Large intestine (tissue), 3 donors: ENCODE measurements at regions not wholly inside any gene's neighbourhood (a gene's known extent, or its start where the extent isn't known, plus 50 kb on each side); places are given as distances from the start of the nearest gene placed in this dataset.
A peak's percentile ranks its signal among the peaks of the same experiment; 100 is the strongest.

Experiments used
- DNase-seq, 2 donors: peaks; one replicate each; pipeline versions ENCODE4 v3.0.0 to v3.0.0-alpha.2; 2013
- H3K27ac ChIP-seq: one replicate; pipeline ENCODE4 v1.5.1; 2013; ENCODE audit warnings: low read length
- H3K27me3 ChIP-seq: 2 replicates; pipeline ENCODE4 v1.6.1; 2013; ENCODE audit warnings: low read length; ENCODE audit not compliant: control insufficient read depth, insufficient read depth
- H3K36me3 ChIP-seq: 2 replicates; pipeline ENCODE4 v1.6.1; 2013; ENCODE audit warnings: low read length; ENCODE audit not compliant: control insufficient read depth, insufficient read depth
- H3K4me1 ChIP-seq: one replicate; pipeline ENCODE4 v1.6.1; 2013; ENCODE audit warnings: low read length; ENCODE audit not compliant: control insufficient read depth, insufficient read depth
- H3K4me3 ChIP-seq: one replicate; pipeline ENCODE4 v1.5.1; 2013; ENCODE audit warnings: low read length
- H3K9me3 ChIP-seq: one replicate; pipeline ENCODE4 v1.6.1; 2013; ENCODE audit warnings: mild to moderate bottlenecking, low read depth, low read length, moderate library complexity; ENCODE audit not compliant: control insufficient read depth
- WGBS: methylation state at CpG from one replicate; pipeline ENCODE4 v1.1.5; 2013; ENCODE audit warnings: low lambda C conversion rate; ENCODE audit not compliant: insufficient coverage; 5-methylcytosine and 5-hydroxymethylcytosine counted together

DNA sequence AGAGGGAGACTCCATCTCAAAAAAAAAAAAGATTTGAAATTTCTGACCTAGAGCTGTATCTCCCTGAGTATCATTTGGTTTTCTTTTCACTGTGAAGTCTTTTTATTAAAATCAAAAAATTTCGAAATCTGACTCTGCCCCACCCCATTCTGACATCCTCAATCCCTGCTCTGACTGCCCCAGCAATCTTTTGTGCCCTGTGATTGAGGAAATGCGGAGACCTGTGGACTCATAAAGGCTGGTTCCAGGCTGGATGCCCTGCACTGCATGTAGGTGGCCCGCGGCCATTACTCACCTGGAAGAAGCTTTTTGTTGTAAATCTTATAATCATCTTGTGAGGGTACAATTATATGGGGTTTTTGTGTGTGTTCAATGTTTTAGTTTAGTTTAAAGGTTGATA is 147.3 kb upstream of the SEMA6D start:
- no peaks in the 10 kb centered on the region for H3K27me3 ChIP-seq
- 90% methylated on average over 2 of the region's 4 CpGs for WGBS
- no peaks in the 10 kb centered on the region for H3K36me3 ChIP-seq
- H3K27ac ChIP-seq = no peak overlapping the region
- no peak overlapping the region for H3K4me3 ChIP-seq
- H3K4me1 ChIP-seq = no peaks in the 10 kb centered on the region
- DNase-seq = peak in 1 of 2 donors; percentile 31
- H3K9me3 ChIP-seq = no peaks in the 10 kb centered on the region

DNA sequence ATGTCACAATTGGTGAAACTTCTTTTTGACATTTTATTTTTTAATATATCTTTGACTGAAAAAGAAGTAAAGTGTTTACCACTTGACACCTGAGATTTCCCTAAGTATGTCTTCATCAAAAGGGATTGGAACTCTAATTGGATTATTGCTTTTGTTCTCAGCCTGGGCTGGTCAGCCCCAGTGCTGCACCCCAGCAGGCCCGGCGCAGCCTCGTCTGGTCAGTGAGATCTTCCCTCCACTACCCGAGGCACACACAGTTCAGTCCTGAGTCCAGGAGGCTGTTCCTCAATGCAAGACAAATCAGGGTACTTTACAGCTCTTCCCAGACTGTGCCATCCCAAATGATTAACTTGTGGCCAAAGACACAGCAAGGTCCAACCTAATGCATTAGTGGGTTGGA is 146.9 kb upstream of the SEMA6D start:
- H3K4me1 ChIP-seq = no peaks in the 10 kb centered on the region
- no CpG with 5 or more reads among the region's 4 CpGs for whole genome bisulfite sequencing
- no peak overlapping the region for H3K27ac ChIP-seq
- no peaks in the 10 kb centered on the region for H3K27me3 ChIP-seq
- DNase-seq = no peak
- H3K9me3 ChIP-seq = no peaks in the 10 kb centered on the region
- no peak overlapping the region for H3K4me3 ChIP-seq
- no peaks in the 10 kb centered on the region for H3K36me3 ChIP-seq

DNA sequence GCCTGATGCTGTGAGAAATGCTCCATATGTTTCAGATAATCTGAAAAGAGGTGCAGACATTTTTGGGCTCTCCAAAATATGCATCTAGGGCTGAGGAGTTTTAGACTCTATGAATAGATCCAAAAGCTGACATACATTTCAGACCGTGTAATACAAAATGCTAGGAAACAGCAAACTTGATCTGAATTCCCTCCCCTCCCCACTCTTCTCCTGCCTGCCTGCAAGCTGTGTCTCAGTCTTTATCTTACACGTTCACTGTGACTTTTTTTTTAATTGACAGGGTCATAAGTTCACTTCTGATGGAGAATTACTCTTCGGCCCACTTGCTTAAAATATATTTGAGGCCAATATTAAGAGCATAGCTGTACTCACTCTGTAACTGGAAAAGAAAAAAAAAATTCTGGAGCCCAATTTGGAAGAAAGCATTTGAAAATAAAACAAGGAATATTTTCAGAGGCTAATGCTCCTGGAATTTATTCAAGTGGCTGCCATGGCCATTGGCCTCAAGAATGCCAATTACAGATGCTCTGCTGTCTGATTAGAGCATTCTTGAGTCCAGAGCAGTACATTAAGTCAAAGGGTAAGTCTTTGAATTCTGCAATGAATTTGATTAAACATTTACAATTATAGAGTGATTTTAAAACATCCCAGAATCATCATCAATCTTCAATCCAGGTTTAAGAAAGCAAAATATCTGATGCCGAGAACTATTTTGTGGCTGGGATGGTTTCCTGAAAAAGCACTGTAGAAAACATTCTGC is 146.2 kb upstream of the SEMA6D start:
- DNase-seq = no peak
- H3K27ac ChIP-seq = no peak overlapping the region
- WGBS = 34% methylated on average over 2 of the region's 4 CpGs
- H3K27me3 ChIP-seq = no peaks in the 10 kb centered on the region
- no peaks in the 10 kb centered on the region for H3K4me1 ChIP-seq
- H3K9me3 ChIP-seq = no peaks in the 10 kb centered on the region
- H3K36me3 ChIP-seq = no peaks in the 10 kb centered on the region
- H3K4me3 ChIP-seq = no peak overlapping the region

DNA sequence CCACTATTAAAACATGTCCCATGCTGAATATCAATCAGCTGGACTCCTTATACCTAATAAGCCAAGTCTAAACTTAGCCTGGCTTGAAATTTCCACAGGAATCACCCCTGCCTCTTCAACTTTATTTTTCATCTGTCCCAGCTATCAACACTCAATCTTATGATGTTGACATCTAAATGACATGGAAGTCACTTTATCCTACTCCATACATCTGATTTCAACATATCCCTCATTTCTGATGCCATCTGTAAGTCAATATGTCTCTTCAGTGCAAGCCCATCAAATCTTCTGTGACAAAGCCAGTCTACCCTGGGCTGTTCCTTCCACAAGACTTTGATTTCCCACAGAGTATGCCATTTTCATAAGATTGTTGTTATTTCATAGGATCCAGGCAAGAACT is 143.6 kb upstream of the SEMA6D start:
- Histone ChIP-seq H3K36me3 (no peaks in the 10 kb centered on the region), H3K4me1 (no peaks in the 10 kb centered on the region), H3K27me3 (no peaks in the 10 kb centered on the region), H3K27ac (no peak overlapping the region), H3K4me3 (no peak overlapping the region), H3K9me3 (no peaks in the 10 kb centered on the region)
- no peak for DNase-seq

DNA sequence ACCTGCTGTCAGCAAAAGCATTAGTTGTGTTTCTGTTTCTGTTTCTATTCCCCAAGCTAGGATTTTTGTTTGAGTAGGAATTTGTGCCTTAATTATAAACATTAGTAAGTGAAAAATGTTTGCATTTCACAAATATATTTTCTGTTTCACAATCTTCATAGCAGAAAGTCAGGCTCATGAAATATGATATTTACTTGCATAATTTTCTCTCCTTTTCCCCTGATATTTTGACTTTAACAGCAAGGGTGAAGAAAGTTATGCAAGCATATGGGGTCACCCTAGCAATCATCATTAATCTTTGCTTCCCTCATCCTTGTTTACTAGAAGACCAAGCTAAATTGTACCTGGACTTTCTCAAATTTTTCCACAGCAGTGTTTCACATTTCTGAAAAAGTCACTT is 140.3 kb upstream of the SEMA6D start:
- no peaks in the 10 kb centered on the region for H3K9me3 ChIP-seq
- peak in 1 of 2 donors; percentile 29 for DNase-seq
- H3K4me1 ChIP-seq = no peaks in the 10 kb centered on the region

DNA sequence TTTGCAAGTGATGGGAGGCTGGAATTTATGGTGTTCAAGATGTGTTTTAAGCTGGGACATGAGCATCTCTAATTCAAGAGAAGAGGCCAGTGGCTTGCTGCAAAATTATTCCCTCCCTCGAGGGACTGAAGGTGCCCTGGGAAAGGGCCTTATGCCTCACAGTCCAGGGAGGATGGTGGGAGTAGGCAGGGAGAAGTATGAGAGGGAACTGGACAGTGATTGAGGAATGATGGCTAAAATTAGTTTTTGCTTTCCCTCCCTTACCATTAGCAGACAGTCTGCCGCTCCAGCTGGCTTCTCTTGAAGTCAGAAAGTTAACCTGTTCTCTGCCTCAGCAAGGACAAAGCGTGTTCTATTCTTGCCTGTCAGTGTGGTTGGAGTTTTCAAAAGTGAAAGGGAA is 139.8 kb upstream of the SEMA6D start:
- Histone ChIP-seq H3K36me3 (no peaks in the 10 kb centered on the region), H3K9me3 (no peaks in the 10 kb centered on the region), H3K27ac (no peak overlapping the region), H3K27me3 (no peaks in the 10 kb centered on the region), H3K4me3 (no peak overlapping the region), H3K4me1 (no peaks in the 10 kb centered on the region)
- no CpG with 5 or more reads among the region's 3 CpGs for WGBS
- no peak for DNase-seq

More for the DNA sequence above, 140.3 kb upstream of the SEMA6D start:
- Histone ChIP-seq H3K27ac (no peak overlapping the region), H3K27me3 (no peaks in the 10 kb centered on the region), H3K36me3 (no peaks in the 10 kb centered on the region), H3K4me3 (no peak overlapping the region)

DNA sequence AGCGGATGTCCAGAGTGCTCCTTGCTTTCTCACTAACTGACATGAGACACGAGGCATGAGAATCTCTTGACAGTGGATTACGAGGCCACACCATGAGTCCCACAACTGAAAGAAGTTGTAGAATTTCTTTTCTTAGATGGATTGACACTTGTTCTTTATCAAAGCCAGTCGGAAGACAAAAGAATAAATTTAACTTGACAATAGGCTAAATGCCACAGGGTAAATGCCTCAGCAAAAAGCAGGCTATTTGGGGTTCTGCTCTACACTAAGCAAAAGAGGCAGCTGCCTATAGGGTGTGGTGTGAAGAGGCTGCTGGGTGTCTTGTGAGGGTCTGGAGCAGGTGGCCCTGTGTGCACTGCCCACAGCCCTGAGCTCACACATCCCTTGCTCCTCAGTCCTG is 135.1 kb upstream of the SEMA6D start:
- H3K4me3 ChIP-seq = no peak overlapping the region
- no peaks in the 10 kb centered on the region for H3K36me3 ChIP-seq
- no peaks in the 10 kb centered on the region for H3K4me1 ChIP-seq
- no CpG with 5 or more reads among the region's 4 CpGs for WGBS
- DNase-seq = no peak
- H3K27me3 ChIP-seq = no peaks in the 10 kb centered on the region
- no peaks in the 10 kb centered on the region for H3K9me3 ChIP-seq
- H3K27ac ChIP-seq = no peak overlapping the region

DNA sequence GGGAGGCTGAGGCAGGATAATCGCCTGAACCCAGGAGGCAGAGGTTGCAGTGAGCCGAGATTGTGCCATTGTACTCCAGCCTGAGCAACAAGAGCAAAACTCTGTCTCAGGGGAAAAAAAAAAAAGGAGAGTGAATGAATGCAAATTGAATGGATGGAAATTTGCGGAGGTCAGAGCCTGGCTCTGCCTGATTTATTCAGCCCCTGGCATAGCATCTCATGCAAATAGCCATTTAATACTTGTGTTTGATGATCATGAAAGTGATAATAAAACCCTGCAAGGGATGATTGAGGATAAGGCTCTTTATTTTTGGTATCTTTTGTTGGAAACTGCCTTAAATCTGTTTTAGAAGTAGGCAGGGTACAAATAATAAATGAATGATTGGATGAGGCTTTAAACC is 133.0 kb upstream of the SEMA6D start:
- Histone ChIP-seq H3K27me3 (no peaks in the 10 kb centered on the region), H3K9me3 (no peaks in the 10 kb centered on the region), H3K4me1 (no peaks in the 10 kb centered on the region), H3K36me3 (no peaks in the 10 kb centered on the region), H3K4me3 (no peak overlapping the region), H3K27ac (no peak overlapping the region)
- WGBS = 100% methylated on average over 1 of the region's 3 CpGs
- DNase-seq = no peak

DNA sequence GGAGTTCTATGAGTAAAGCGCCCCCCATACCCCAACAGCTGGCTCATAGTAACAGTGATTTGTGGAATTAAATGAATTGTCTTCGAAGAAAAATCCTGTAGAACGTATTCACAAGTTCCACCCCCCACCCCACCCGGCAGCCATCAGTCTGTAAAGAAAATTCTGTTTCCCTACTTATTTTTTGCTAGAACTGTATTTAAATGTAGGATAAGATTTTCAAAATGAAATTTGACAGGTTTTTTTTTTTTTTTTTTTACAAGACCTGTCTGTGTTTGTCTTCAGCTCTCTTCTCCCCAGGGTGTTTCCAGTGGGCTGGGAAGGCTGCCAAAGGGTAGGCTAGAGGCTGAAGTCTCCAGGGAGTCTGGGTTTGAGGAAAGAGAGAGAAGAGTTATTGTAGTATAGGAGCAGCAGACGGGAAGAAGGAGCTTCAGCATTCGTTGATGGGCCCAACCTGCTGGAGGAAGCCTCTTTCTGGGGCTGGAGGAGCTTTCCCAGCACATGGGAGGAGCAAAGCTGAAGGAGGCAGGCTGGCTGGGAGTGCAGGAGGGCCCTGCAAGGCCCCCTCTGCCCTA is 130.6 kb upstream of the SEMA6D start:
- Histone ChIP-seq H3K4me1 (no peaks in the 10 kb centered on the region), H3K27ac (no peak overlapping the region), H3K27me3 (no peaks in the 10 kb centered on the region), H3K4me3 (no peak overlapping the region), H3K9me3 (no peaks in the 10 kb centered on the region), H3K36me3 (no peaks in the 10 kb centered on the region)
- no peak for DNase-seq
- WGBS = 80% methylated on average over 1 of the region's 6 CpGs

DNA sequence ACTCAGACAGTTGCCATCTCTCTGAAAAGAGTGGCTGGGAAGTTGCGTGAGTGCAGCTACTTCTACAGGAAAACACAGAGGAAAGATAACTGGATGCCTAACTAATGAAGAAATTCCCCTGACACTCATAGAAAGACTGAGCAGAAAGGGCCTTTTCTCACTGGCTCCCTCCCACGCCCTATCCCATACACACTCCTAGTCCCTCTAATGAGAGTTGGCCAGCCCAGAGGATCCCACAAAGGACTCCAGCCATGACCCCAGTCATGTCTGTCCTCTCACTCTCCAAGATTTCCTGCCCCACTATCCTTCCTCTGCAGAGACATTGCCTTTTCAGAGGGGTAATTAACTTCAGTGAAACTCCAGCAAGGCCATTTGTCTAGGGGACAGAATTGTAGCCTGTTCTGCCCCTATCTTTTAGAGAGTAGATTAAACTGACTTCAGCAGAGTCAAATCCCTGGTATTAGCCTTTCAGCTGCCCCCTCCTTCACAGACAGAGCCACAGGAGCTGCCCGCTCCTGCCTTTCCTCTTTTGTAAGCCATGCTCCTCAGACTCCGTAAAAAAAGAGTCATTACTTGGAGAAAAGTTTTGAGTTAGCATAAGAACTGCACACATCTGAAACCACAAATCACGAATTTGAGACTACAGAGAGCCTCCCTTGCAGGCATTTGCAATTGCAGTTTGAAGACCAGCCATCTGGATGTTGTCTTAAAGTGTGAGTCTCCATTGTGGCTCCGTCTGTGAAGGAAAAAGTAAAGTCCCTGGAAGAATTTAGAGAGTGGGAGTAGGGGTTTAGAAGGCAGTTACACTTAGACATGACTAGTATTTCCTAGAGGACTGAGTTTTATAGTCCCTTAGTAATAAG is 129.1 kb upstream of the SEMA6D start:
- Histone ChIP-seq H3K9me3 (no peaks in the 10 kb centered on the region), H3K4me3 (no peak overlapping the region), H3K4me1 (no peaks in the 10 kb centered on the region), H3K27ac (no peak overlapping the region), H3K36me3 (no peaks in the 10 kb centered on the region), H3K27me3 (no peaks in the 10 kb centered on the region)
- DNase-seq = no peak
- 100% methylated on average over 3 of the region's 6 CpGs for WGBS
